ENCODE measurements at regions not wholly inside any gene's neighbourhood (a gene's known extent, or its start where the extent isn't known, plus 50 kb on each side); places are given as distances from the start of the nearest gene placed in this dataset.

GRCh38 chr5:88425124-88425523, 156.5 kb upstream of the TMEM161B start (continued):
- TF ChIP-seq CTCF (conservative IDR thresholded peaks at IDR 0.05; ENCODE audit: low read depth in 2 of 2) (no peak), POLR2AphosphoS5 (IDR thresholded peaks at IDR 0.05; ENCODE audit: low read depth) (no peak)

GRCh38 chr5:88419931-88420330, 151.3 kb upstream of the TMEM161B start:
- DNase-seq (ENCODE audit: low spot score) (no peak), ATAC-seq (no peak)
- Histone ChIP-seq H4K20me1 (replicated peaks; ENCODE audit: insufficient read depth) (no peaks in the 10 kb centered on the region), H3K36me3 (ENCODE audit: insufficient read depth) (no peaks in the 10 kb centered on the region), H3K79me2 (replicated peaks; ENCODE audit: insufficient read depth) (no peaks in the 10 kb centered on the region), H3K4me3 (no peak overlapping the region), H2AFZ (no peak overlapping the region), H3K27me3 (ENCODE audit: insufficient read depth) (no peaks in the 10 kb centered on the region), H3K27ac (ENCODE audit: low read depth) (no peak overlapping the region), H3K9me2 (ENCODE audit: insufficient read depth) (no peaks in the 10 kb centered on the region), H3K4me1 (ENCODE audit: insufficient read depth) (no peaks in the 10 kb centered on the region), H3K4me2 (no peak overlapping the region), H3F3A (replicated peaks; ENCODE audit: low read depth) (no peaks in the 10 kb centered on the region)
- no peaks in the 10 kb centered on the region for H3K27me3 Mint-ChIP-seq (ENCODE audit: insufficient read depth, low read depth, poor library complexity)
- H3K27ac Mint-ChIP-seq = no peak overlapping the region
- no peaks in the 10 kb centered on the region for H3K4me1 Mint-ChIP-seq
- H3K9me3 Mint-ChIP-seq = no peaks in the 10 kb centered on the region
- H3K36me3 Mint-ChIP-seq (ENCODE audit: low read depth) = no peaks in the 10 kb centered on the region
- no peak overlapping the region for H3K4me3 Mint-ChIP-seq
- no peak for TF ChIP-seq ZNF114 (CRISPR knock-in tag; IDR thresholded peaks at IDR 0.05)
- TF ChIP-seq STAT1 (IDR thresholded peaks at IDR 0.05; ENCODE audit: unreplicated experiment) = no peak
- TF ChIP-seq NANOG (IDR thresholded peaks at IDR 0.05; ENCODE audit: borderline replicate concordance) = no peak
- TF ChIP-seq REST (IDR thresholded peaks at IDR 0.05; ENCODE audit: unreplicated experiment) = no peak
- TF ChIP-seq JUNB (IDR thresholded peaks at IDR 0.05; ENCODE audit: unreplicated experiment) = no peak
- no peak for TF ChIP-seq ZNF331 (CRISPR knock-in tag; IDR thresholded peaks at IDR 0.05; ENCODE audit: low read depth)
- TF ChIP-seq ETS1 (IDR thresholded peaks at IDR 0.05) = no peak
- no peak for TF ChIP-seq CTCF (conservative IDR thresholded peaks at IDR 0.05; ENCODE audit: low read depth in 2 of 2)
- no peak for TF ChIP-seq POLR2AphosphoS5 (IDR thresholded peaks at IDR 0.05; ENCODE audit: low read depth)
- no peak for TF ChIP-seq ZNF462 (CRISPR knock-in tag; IDR thresholded peaks at IDR 0.05)
- no peak for TF ChIP-seq EZH2 (IDR thresholded peaks at IDR 0.05; ENCODE audit: low read depth, unreplicated experiment)

Measured in GM23338 (cell line).